Adrenal gland (tissue), 9 donors: ENCODE measurements at regions not wholly inside any gene's neighbourhood (a gene's known extent, or its start where the extent isn't known, plus 50 kb on each side); places are given as distances from the start of the nearest gene placed in this dataset.

Experiments used
- DNase-seq, 7 donors: peaks; one replicate each; pipeline ENCODE4 v3.0.0-alpha.2; 2019 to 2020
- H3K27ac ChIP-seq, 5 donors: fragments of 200-600 bp; sonication (generic) in 4 of 5; 1 replicate in 3 of 5; 2 replicates in 2 of 5; pipeline versions ENCODE4 v1.5.1 to v1.8.0; 2016 to 2020; ENCODE audit warnings: mild to moderate bottlenecking in 1 of 5
- H3K27me3 ChIP-seq: fragments of 200-600 bp; 2 replicates; pipeline ENCODE4 v1.8.0; 2021
- H3K36me3 ChIP-seq, 2 donors: fragments of 200-600 bp; replicated peaks in 1 of 2; 1 replicate in 1 of 2; 2 replicates in 1 of 2; pipeline versions ENCODE4 v1.5.1 to v1.8.0; 2018 to 2022
- H3K4me1 ChIP-seq, 2 donors: fragments of 200-600 bp; replicated peaks in 1 of 2; 1 replicate in 1 of 2; 2 replicates in 1 of 2; pipeline versions ENCODE4 v1.5.1 to v1.8.0; 2018 to 2021
- H3K4me3 ChIP-seq, 4 donors: fragments of 200-600 bp; sonication (generic) in 3 of 4; one replicate each; pipeline ENCODE4 v1.5.1; 2016 to 2018
- H3K9me3 ChIP-seq, 3 donors: fragments of 200-600 bp; sonication (generic) in 1 of 3; replicated peaks in 1 of 3; 1 replicate in 2 of 3; 2 replicates in 1 of 3; pipeline versions ENCODE4 v1.5.1 to v1.8.0; 2016 to 2021
- CTCF ChIP-seq, 6 experiments: fragments of 450-650 bp in 4 of 6; fragments of 200-600 bp in 2 of 6; sonication (generic) in 1 of 6; IDR thresholded peaks; 1 replicate in 5 of 6; 2 replicates in 1 of 6; pipeline versions ENCODE4 v1.5.1 to v1.8.0; 2016 to 2021; ENCODE audit warnings: antibody characterized with exemption in 6 of 6, mild to moderate bottlenecking in 2 of 6, moderate library complexity in 1 of 6
- POLR2A ChIP-seq, 2 donors: fragments of 450-650 bp; IDR thresholded peaks; one replicate each; pipeline ENCODE4 v1.6.1; 2017; ENCODE audit warnings: antibody characterized with exemption in 2 of 2, mild to moderate bottlenecking in 2 of 2, moderate library complexity in 1 of 2
- WGBS, 4 donors: extraction: QIAGEN DNeasy Blood & Tissue Kit in 2 of 4; methylation state at CpG; one replicate each; pipeline versions ENCODE4 v1.1.5 to v1.1.7; 2013 to 2017; 5-methylcytosine and 5-hydroxymethylcytosine counted together
- intact Hi-C, 2 donors: fragments of 100-400 bp; cut with DNase I; formaldehyde crosslinking; loops; one replicate each; pipeline versions ENCODE4 v1.14.1 to v1.15.0; 2022 to 2023
- donor health status: healthy with polysubstance abuse.
- donor health status: Bipolar disorder and iron deficiency.
- donor health status: DM: yes; HTN: yes; CAD: no.
- donor health status: DM: no; HTN: no; CAD: no.
- donor health status: DM: no; HTN: no; CAD: no.

- Histone ChIP-seq H3K36me3 (no peaks in the 10 kb centered on the region), H3K27me3 (no peaks in the 10 kb centered on the region), H3K9me3 (no peaks in the 10 kb centered on the region), H3K27ac (no peak overlapping the region), H3K4me1 (peaks cover 0 to 7% of the 10 kb centered on the region in 2 donors), H3K4me3 (no peak overlapping the region)
- no peak for DNase-seq
- 68 to 89% (median 83%) methylated on average over 1 of the region's 1 CpG for whole genome bisulfite sequencing, 4 donors
- TF ChIP-seq CTCF (IDR thresholded peaks at IDR 0.05) = no peak
- TF ChIP-seq POLR2A (IDR thresholded peaks at IDR 0.05) = no peak
- intact Hi-C loops = no loop called here
Observed at GRCh38 chr4:27360131-27360530, 499.5 kb downstream of the STIM2 start.

GRCh38 chr4:27360790-27361267 lies 500.2 kb downstream of the STIM2 start:
- WGBS, 4 donors = 46 to 54% (median 50%) methylated on average over 7 of the region's 7 CpGs

GRCh38 chr4:27364509-27364908 lies 503.9 kb downstream of the STIM2 start:
- 90 to 95% (median 92%) methylated on average over 6 of the region's 6 CpGs for WGBS, 4 donors
- no peak overlapping the region for H3K4me3 ChIP-seq

More at GRCh38 chr4:27360790-27361267, 500.2 kb downstream of the STIM2 start:
- H3K36me3 ChIP-seq = no peaks in the 10 kb centered on the region
- intact Hi-C loops = no loop called here
- no peaks in the 10 kb centered on the region for H3K9me3 ChIP-seq
- H3K4me1 ChIP-seq = peaks cover 0 to 7% of the 10 kb centered on the region in 2 donors
- no peaks in the 10 kb centered on the region for H3K27me3 ChIP-seq
- no peak overlapping the region for H3K4me3 ChIP-seq
- no peak overlapping the region for H3K27ac ChIP-seq
- DNase-seq = no peak
- no peak for TF ChIP-seq CTCF (IDR thresholded peaks at IDR 0.05)
- no peak for TF ChIP-seq POLR2A (IDR thresholded peaks at IDR 0.05)

GRCh38 chr4:27366104-27366823 lies 505.6 kb downstream of the STIM2 start:
- intact Hi-C loops = no loop called here
- no peak for DNase-seq
- H3K9me3 ChIP-seq = no peaks in the 10 kb centered on the region
- H3K4me1 ChIP-seq = no peaks in the 10 kb centered on the region
- no peaks in the 10 kb centered on the region for H3K27me3 ChIP-seq
- no peak overlapping the region for H3K27ac ChIP-seq
- no peak for TF ChIP-seq CTCF (IDR thresholded peaks at IDR 0.05)
- no peak for TF ChIP-seq POLR2A (IDR thresholded peaks at IDR 0.05)
- no peak overlapping the region for H3K4me3 ChIP-seq
- 29 to 33% (median 31%) methylated on average over 2 of the region's 2 CpGs for WGBS, 4 donors
- H3K36me3 ChIP-seq = no peaks in the 10 kb centered on the region

More at GRCh38 chr4:27364509-27364908, 503.9 kb downstream of the STIM2 start:
- Histone ChIP-seq H3K4me1 (no peaks in the 10 kb centered on the region), H3K36me3 (no peaks in the 10 kb centered on the region), H3K27ac (no peak overlapping the region), H3K9me3 (no peaks in the 10 kb centered on the region), H3K27me3 (no peaks in the 10 kb centered on the region)
- intact Hi-C loops = no loop called here
- no peak for DNase-seq
- no peak for TF ChIP-seq CTCF (IDR thresholded peaks at IDR 0.05)
- no peak for TF ChIP-seq POLR2A (IDR thresholded peaks at IDR 0.05)
